DMS 273 treated with DMSO at 0.1 percent for 48 hours (cell line): ENCODE measurements at regions not wholly inside any gene's neighbourhood (a gene's known extent, or its start where the extent isn't known, plus 50 kb on each side); places are given as distances from the start of the nearest gene placed in this dataset.

Experiments
- DNase-seq: peaks from one replicate; lab custom pipeline; 2025; lab: John Stamatoyannopoulos, UW

- no peak for DNase-seq
These were observed 433.8 kb upstream of the TCF4 start for GRCh38 chr18:56021809-56022195.

DNA sequence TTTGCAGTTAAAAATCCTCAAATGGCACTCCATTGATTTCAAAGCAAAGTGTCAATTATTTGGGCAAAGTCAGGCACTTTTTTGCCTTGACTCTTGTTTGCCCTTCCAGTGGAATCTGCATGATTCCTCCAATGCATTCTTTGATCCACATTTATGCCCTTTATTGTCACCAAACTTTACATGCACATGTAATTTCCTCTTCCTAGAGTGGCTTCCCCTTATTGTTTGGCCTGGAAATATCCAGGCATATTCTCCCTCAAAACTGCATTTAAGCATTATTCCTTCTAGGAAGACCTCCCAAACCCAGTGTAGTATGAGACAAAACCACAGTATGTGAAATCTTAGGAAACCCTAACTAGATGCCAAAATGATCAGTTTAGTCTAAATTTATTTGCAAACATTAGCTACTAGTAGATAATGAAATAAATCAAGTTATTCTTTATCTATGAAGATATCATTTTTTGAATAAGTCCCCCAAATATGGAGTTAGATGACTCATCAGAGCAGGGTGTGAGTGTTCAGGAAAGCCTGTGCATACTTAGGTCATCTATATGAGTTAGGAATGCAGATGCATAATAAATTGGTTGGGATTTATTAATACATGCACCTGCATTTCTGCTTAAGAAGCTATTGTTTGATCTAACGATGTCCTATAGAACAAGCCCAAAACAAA, 433.3 kb upstream of the TCF4 start:
- DNase-seq, result no peak

GRCh38 chr18:56019908-56020307, 431.9 kb upstream of the TCF4 start:
- no peak for DNase-seq

GRCh38 chr18:56019156-56019555, 431.2 kb upstream of the TCF4 start:
- DNase-seq, result no peak

DNA sequence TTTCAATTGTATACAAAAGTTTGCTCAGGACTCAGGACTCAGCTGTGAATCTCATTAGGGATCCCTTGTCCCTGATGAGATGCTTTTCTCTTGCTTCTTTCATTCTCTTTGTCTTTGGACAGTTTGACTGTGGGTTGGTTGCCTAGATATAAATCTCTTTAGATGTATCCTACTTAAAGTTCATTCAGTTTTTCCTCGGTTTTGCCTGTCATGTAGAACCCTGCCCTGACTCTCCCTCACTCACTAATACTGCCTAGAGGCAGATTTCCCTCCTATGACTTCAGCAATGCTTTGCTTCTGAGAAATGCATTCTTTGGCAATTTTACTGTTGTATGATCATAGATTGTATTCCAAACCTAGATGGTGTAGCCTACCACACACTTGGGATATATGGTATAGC, 421.4 kb upstream of the TCF4 start:
- DNase-seq, result no peak

- DNase-seq, result no peak
These were observed 415.7 kb upstream of the TCF4 start for GRCh38 chr18:56003720-56004088.

GRCh38 chr18:56003009-56003719, 415.2 kb upstream of the TCF4 start:
- no peak for DNase-seq

DNA sequence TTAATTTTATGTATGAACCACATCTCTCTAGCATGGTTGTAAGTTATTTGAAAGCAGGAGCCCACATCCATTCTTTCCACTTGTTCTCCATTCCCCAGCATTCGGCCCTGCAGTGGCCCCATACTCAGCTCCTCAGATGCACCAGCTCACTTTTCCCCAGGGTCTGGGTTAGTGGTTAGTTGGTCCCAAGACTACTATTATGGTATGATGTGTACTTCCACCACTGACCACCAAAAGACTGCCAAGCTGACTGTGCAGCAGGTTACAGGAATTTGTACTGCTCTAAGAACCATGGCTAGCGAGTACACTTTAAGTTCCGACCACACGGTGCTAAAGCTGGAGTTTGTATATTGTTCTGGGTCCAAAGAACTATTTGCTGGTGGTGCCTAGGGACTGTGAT, 413.6 kb upstream of the TCF4 start:
- no peak for DNase-seq

DNA sequence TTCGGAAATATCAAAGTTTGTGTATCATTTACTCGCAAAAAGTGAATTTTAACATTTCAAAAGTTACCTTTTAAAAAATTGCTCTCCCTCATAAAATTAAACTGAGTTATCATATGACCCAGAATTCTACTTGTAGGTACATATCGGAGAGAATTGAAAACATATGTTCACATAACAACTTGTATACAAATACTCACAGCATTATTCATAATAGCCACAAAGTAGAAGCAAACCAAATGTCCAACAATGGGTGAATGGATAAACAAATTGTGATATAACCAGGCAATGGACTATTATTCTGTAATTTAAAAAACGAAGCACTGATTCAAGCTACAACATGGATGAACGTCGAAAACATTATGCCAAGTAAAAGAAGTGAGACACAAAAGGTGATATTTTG, 412.0 kb upstream of the TCF4 start:
- no peak for DNase-seq

- no peak for DNase-seq
These were observed 411.6 kb upstream of the TCF4 start for GRCh38 chr18:55999641-56000040.

GRCh38 chr18:55998801-55999385, 410.9 kb upstream of the TCF4 start:
- no peak for DNase-seq

DNA sequence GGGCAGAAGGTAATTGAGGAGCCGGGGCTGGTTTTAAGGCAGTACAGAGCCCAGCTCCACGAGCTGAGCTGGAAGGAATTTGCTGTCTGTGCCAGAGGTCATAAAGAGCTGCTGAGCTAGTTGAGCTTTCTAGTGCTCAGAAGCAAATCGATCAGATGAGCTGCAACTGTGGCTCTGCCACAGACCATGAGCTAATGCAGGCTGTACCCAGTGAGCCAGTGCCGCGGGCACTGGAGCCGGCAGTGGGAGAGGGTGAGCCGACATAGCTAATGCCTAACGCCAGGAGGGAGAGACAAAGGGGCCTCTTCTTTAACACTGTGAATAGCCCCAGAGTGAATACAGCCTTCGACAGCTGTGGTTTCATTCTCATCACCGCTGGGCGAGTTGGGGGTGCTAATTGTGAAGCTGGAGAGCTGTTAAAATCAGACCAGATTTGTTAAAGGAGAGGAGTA, 410.1 kb upstream of the TCF4 start:
- no peak for DNase-seq

- no peak for DNase-seq
These were observed 409.2 kb upstream of the TCF4 start for GRCh38 chr18:55997151-55997561.

GRCh38 chr18:55996717-55997116, 408.7 kb upstream of the TCF4 start:
- DNase-seq, result no peak

- no peak for DNase-seq
These were observed 402.2 kb upstream of the TCF4 start for GRCh38 chr18:55990186-55990585.

GRCh38 chr18:55988537-55988936, 400.5 kb upstream of the TCF4 start:
- DNase-seq, result no peak

- DNase-seq, result no peak
These were observed 395.4 kb upstream of the TCF4 start for GRCh38 chr18:55983433-55983832.

DNA sequence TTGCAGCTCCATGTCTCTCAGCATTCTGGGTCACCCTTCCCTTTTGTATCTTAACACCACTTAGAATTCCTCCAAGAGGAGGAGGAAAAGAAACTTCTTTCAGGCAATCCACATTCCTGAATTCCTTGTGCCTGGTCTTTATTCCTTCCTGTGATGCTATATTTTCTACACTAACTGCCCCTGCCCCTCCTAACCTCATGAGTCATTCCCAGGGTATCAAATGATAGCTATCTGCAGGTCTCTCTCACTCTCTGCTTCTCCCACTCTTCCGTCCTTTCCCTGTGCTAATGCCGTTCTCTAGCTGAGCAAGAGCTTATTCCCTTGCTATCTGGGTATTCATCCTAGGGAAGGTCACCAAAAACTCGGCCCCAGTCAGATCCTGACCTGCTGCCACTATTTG, 395.0 kb upstream of the TCF4 start:
- no peak for DNase-seq

- DNase-seq, result no peak
These were observed 393.9 kb upstream of the TCF4 start for GRCh38 chr18:55981712-55982475.

DNA sequence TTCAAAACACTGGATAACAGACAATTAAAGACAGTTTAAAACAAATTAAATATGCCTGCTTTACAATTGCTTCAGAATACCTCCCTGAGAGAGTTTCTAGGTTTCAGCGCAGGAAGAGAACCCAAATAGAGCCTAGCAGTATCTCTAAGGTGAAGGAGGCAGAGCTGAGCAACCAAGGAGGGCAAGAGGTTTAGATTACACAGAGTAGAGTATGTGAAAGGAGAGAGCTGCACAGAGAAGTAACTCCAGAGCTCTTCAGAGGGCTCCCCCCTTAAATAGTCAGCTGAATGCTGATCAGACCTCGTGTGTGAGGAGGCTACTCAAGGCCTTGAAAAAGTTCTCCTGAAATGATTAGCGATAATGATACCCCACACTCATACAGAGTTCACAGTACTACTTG, 386.5 kb upstream of the TCF4 start:
- DNase-seq, result no peak

- DNase-seq, result no peak
These were observed 380.6 kb upstream of the TCF4 start for GRCh38 chr18:55968550-55968949.

DNA sequence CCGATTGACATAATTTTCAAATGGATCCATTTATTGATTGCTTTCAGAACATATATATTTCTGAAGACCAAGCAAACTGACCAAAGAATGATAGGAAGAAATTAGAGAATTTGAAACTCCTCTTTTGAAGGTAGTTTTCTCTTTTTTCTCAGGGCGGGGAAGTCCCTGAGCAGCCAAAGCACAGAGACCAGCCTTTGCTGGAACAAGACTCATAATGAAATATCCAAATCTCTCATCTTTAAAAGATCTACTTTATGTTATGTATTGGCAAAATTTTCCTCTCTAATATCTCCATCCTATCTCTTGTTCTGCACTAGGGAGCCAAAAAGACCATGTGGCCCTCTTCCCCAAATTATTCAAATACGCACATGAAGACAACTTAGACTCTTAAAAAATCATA, 379.0 kb upstream of the TCF4 start:
- no peak for DNase-seq

DNA sequence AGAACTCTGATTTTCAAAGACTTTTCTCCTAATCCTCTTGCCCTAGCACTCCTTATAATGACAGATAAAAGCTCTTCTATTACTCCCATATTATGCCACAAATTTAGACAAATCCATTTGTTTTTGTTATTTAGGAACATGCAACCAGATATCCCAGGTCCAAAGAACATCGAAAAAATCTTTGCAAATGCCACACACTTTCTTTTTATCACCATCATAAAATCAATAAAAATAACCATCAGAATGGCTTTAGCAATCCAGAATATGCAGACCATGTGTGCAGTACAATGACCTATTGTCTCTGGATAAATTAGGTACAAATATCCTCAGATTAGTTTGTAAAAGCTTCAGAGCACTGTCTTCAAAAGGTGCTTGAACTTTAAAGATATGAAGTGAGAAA, 376.2 kb upstream of the TCF4 start:
- DNase-seq, result no peak
